ENCODE measurements at regions not wholly inside any gene's neighbourhood (a gene's known extent, or its start where the extent isn't known, plus 50 kb on each side); places are given as distances from the start of the nearest gene placed in this dataset.
"Not testable (repeated sequence)": the region's sequence is repeated elsewhere in the genome, so short reads cannot be mapped to it uniquely, and the experiment has no call there.

DNA sequence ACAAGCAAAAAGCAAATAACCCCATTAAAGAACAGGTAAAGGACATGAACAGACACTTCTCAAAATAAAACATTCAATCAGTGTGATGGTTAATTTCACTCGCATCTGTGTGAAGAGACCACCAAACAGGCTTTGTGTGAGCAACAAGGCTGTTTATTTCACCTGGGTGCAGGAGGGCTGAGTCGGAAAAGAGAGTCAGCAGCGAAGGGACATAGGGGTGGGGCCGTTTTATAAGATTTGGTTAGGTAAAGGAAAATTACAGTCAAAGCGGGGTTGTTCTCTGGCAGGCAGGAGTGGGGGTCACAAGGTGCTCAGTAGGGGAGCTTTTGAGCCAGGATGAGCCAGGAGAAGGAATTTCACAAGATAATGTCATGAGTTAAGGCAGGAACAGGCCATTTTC, 429.5 kb upstream of the ZNF804A start:
- TF ChIP-seq, protein P1, sequence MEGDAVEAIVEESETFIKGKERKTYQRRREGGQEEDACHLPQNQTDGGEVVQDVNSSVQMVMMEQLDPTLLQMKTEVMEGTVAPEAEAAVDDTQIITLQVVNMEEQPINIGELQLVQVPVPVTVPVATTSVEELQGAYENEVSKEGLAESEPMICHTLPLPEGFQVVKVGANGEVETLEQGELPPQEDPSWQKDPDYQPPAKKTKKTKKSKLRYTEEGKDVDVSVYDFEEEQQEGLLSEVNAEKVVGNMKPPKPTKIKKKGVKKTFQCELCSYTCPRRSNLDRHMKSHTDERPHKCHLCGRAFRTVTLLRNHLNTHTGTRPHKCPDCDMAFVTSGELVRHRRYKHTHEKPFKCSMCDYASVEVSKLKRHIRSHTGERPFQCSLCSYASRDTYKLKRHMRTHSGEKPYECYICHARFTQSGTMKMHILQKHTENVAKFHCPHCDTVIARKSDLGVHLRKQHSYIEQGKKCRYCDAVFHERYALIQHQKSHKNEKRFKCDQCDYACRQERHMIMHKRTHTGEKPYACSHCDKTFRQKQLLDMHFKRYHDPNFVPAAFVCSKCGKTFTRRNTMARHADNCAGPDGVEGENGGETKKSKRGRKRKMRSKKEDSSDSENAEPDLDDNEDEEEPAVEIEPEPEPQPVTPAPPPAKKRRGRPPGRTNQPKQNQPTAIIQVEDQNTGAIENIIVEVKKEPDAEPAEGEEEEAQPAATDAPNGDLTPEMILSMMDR (IDR thresholded peaks at IDR 0.05), result not testable (repeated sequence)
- TF ChIP-seq POLR2A, POLR2AphosphoS5 (IDR thresholded peaks at IDR 0.05): not testable (repeated sequence)

All from suprapubic skin (tissue), 4 donors.